Aorta (tissue), 5 donors: ENCODE measurements at regions not wholly inside any gene's neighbourhood (a gene's known extent, or its start where the extent isn't known, plus 50 kb on each side); places are given as distances from the start of the nearest gene placed in this dataset.
"Not testable (repeated sequence)": the region's sequence is repeated elsewhere in the genome, so short reads cannot be mapped to it uniquely, and the experiment has no call there.

Source experiments
- ATAC-seq: fragments of 200-7000 bp; cut with Tn5 transposase; one replicate; pipeline ENCODE4 v1.9.1; 2022; ENCODE audit warnings: moderate library complexity; ENCODE audit not compliant: low FRiP score
- DNase-seq, 2 donors: peaks; one replicate each; pipeline ENCODE4 v3.0.0-alpha.2; 2020
- H3K27ac ChIP-seq, 2 donors: one replicate each; pipeline ENCODE4 v1.5.1; 2013; ENCODE audit warnings: low read length in 2 of 2, mild to moderate bottlenecking in 2 of 2, moderate library complexity in 2 of 2, control low read depth in 1 of 2, inconsistent platforms in 1 of 2, low read depth in 1 of 2
- H3K27me3 ChIP-seq, 2 donors: one replicate each; pipeline ENCODE4 v1.6.1; 2013; ENCODE audit warnings: control low read depth in 1 of 2, low read length in 1 of 2, mild to moderate bottlenecking in 1 of 2, moderate library complexity in 1 of 2; ENCODE audit not compliant: insufficient read depth in 2 of 2, control insufficient read depth in 1 of 2
- H3K36me3 ChIP-seq, 2 donors: one replicate each; pipeline ENCODE4 v1.6.1; 2013; ENCODE audit warnings: control low read depth in 1 of 2, low read length in 1 of 2, mild to moderate bottlenecking in 1 of 2; ENCODE audit not compliant: insufficient read depth in 2 of 2, control insufficient read depth in 1 of 2
- H3K4me1 ChIP-seq, 2 donors: one replicate each; pipeline ENCODE4 v1.6.1; 2013; ENCODE audit warnings: low read length in 2 of 2, control low read depth in 1 of 2, mild to moderate bottlenecking in 1 of 2, moderate library complexity in 1 of 2; ENCODE audit not compliant: insufficient read depth in 2 of 2, control insufficient read depth in 1 of 2
- H3K4me3 ChIP-seq, 2 donors: one replicate each; pipeline ENCODE4 v1.5.1; 2013; ENCODE audit warnings: low read length in 2 of 2, control low read depth in 1 of 2, mild to moderate bottlenecking in 1 of 2
- H3K9me3 ChIP-seq: one replicate; pipeline ENCODE4 v1.6.1; 2013; ENCODE audit warnings: mild to moderate bottlenecking, low read length; ENCODE audit not compliant: control insufficient read depth
- WGBS, 2 donors: extraction: QIAGEN DNeasy Blood & Tissue Kit; methylation state at CpG; one replicate each; pipeline ENCODE4 v1.1.7; 2013; 5-methylcytosine and 5-hydroxymethylcytosine counted together
- intact Hi-C, 2 donors: fragments of 100-400 bp; cut with DNase I; formaldehyde crosslinking; loops; one replicate each; pipeline versions ENCODE4 v1.14.2 to v1.15.0; 2022
- donor health status: healthy with polysubstance abuse.
- donor health status: Bipolar disorder and iron deficiency.
- donor health status: DM: no; HTN: no; CAD: no.
- donor health status: DM: no; HTN: no; CAD: no.
- donor health status: DM: yes; HTN: yes; CAD: no.

DNA sequence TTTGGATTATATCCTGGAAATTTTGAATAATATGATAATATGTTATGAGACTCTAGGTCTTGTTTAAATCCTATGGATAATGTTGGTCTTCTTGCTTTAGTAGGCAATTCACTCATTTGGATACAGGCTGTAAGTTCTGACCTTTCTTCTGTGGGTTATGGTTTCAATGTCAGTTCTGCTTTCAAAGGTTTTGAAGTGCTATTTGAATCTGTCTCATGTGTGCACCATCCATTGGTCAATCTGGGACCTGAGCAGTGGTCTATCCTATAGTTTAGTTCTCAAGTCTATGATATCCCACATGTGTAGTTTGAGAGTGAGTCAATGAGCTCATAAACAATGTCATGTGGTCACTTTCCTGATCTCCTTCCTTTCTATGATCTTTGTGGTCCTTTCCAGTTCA, 94.4 kb downstream of the RMI1 start:
- H3K4me3 ChIP-seq, result no peak overlapping the region
- DNase-seq (no peak), ATAC-seq (no peak)
- H3K36me3 ChIP-seq, result no peaks in the 10 kb centered on the region
- no peak overlapping the region for H3K27ac ChIP-seq
- peaks cover 2% of the 10 kb centered on the region for H3K9me3 ChIP-seq
- H3K27me3 ChIP-seq, result no peaks in the 10 kb centered on the region
- H3K4me1 ChIP-seq, result no peaks in the 10 kb centered on the region
- intact Hi-C loops, result no loop called here

DNA sequence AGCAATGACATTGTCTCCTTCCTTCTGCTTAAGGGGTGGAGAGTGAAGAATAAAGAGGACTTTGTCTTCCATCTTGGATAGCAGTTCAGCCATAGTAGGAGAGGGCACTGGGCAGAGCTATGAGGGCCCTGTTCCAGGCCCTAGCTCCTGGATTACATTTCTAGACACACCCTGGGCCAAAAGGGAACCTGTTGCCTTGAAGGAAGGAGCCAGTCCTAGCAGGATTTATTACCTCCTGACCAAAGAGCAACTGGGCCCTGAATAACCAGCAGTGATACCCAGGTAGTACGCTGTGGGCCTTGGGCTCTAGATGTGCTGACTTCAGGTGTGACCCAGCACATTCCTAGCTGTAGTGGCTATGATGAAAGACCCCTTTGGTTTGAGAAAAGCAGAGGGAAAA, 95.8 kb downstream of the RMI1 start:
- ATAC-seq (no peak), DNase-seq (no peak)
- Histone ChIP-seq H3K4me1 (no peaks in the 10 kb centered on the region), H3K27me3 (no peaks in the 10 kb centered on the region), H3K27ac (no peak overlapping the region), H3K9me3 (peaks cover 2% of the 10 kb centered on the region), H3K36me3 (no peaks in the 10 kb centered on the region), H3K4me3 (no peak overlapping the region)
- WGBS, 2 donors, result 89 to 93% methylated on average over 1 of the region's 1 CpG
- intact Hi-C loops, result no loop called here

DNA sequence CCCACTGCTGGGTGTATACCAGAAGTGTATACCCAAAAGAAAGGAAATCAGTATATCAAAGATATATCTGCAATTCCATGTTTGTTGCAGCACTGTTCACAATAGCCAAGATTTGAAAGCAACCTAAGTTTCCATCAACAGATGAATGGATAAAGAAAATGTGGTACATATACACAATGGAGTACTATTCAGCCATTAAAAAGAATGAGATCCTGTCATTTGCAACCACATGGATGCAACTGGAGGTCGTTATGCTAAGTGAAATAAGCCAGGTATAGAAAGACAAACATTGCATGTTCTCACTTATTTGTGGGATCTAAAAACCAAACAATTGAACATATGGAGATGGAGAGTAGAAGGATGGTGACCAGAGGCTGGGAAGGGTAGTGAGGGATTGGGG, 97.2 kb downstream of the RMI1 start:
- H3K27ac ChIP-seq, H3K4me1 ChIP-seq, DNase-seq, H3K36me3 ChIP-seq, intact Hi-C loops, H3K27me3 ChIP-seq, H3K4me3 ChIP-seq, ATAC-seq, H3K9me3 ChIP-seq: not testable (repeated sequence)
- 69 to 79% methylated on average over 1 of the region's 1 CpG for WGBS, 2 donors

DNA sequence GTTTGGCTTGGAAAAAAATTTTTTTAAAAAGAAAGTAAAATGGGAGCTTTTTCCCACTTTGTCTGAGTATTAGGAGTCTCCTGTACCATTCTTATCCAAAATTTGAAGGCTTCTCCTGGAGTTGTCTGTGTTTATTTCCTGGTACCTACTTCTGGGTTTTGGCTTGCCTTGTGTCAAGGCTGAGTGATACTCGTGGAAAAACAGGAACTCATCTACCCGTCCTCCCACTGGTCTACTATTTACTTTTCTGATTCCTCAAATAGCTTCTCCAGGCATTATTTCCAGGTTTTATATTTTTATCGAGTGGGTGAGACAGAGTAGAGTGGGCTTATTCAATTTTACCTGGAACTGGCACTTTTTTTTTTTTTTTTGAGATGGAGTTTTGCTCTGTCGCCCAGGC, 99.4 kb downstream of the RMI1 start:
- intact Hi-C loops, result no loop called here
- no peaks in the 10 kb centered on the region for H3K4me1 ChIP-seq
- H3K4me3 ChIP-seq, result no peak overlapping the region
- peaks cover 2% of the 10 kb centered on the region for H3K9me3 ChIP-seq
- DNase-seq, result no peak
- no peak overlapping the region for H3K27ac ChIP-seq
- H3K27me3 ChIP-seq, result no peaks in the 10 kb centered on the region
- WGBS, 2 donors, result 40 to 44% methylated on average over 4 of the region's 4 CpGs
- no peaks in the 10 kb centered on the region for H3K36me3 ChIP-seq
- ATAC-seq, result no peak

DNA sequence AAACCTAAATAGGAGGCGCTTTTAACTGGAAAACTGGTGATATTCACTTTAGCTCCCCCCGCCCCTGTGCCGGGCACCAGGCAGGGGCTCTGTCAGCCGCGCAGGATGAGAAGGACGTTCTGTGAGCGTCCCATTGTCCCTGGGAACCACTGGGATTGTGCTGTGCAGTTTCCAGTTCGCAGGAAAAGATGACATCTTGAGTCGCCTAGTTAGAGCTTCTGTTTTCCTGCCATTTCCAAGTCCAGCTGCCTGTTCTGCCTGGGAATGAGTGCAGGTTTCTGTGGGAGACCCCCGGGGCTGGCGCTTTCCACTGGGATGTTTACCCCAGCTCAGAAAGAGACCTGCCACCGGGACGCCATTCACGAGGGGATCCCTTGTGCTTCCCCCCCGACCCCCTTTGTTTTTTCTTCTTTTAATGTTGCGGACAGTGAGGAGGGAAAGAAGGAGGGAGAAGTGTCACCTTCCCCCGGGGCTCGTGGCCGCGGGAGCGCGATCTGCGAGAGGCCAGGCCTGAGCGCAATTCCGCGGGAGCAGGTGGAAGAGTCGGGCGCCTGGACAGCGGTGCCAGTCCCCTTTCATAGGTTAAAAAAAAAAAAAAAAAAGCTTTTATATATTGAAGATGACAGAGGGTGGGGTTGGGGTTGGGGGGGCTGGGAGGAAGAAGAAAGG, 121.5 kb downstream of the RMI1 start:
- Histone ChIP-seq H3K27ac (no peak overlapping the region), H3K27me3 (peaks cover 0 to under 1% of the 10 kb centered on the region in 2 donors), H3K36me3 (no peaks in the 10 kb centered on the region), H3K9me3 (peaks cover under 1% of the 10 kb centered on the region), H3K4me3 (no peak overlapping the region), H3K4me1 (no peaks in the 10 kb centered on the region)
- 16 to 18% methylated on average over 29 of the region's 29 CpGs for WGBS, 2 donors
- no peak for ATAC-seq
- intact Hi-C loops, result no loop called here
- no peak for DNase-seq

DNA sequence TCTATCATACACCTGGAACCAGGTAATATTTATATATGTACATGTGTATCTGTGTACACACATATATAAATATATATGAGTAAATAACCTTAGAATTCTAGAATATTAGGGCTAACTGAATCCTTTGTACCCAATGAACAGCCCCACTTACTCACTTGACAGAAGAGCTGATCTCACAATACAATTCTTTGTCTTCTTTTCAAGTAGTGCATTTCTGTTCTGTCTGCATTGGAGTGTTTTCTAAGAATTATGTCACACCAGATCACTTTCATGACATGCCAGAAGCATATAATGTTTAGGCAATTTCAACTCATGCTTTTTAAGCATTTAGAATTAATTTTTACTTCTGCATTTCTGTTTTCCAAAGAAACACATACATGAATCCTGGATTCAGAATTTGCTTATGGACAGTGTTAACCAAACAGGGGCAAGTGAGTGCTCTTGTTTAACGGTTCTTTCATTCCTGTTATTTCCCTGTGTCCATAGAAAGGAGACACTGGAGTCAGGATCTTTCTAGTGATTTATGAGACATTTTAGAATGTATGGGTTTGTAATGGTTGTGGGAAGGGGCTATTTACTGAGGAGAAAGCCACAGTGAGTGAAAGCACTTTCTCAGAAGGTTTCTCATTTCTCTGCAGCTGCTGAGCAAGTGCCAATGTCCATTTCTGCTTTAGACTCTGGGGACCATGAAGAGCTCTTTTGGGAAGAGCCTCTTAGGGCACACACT, 123.2 kb downstream of the RMI1 start:
- Histone ChIP-seq H3K27ac (no peak overlapping the region), H3K4me1 (no peaks in the 10 kb centered on the region), H3K4me3 (no peak overlapping the region), H3K27me3 (peaks cover 0 to 2% of the 10 kb centered on the region in 2 donors), H3K9me3 (peaks cover 2% of the 10 kb centered on the region), H3K36me3 (no peaks in the 10 kb centered on the region)
- 26% methylated on average over 1 of the region's 1 CpG for WGBS, 2 donors
- ATAC-seq (no peak), DNase-seq (no peak)
- intact Hi-C loops, result no loop called here

DNA sequence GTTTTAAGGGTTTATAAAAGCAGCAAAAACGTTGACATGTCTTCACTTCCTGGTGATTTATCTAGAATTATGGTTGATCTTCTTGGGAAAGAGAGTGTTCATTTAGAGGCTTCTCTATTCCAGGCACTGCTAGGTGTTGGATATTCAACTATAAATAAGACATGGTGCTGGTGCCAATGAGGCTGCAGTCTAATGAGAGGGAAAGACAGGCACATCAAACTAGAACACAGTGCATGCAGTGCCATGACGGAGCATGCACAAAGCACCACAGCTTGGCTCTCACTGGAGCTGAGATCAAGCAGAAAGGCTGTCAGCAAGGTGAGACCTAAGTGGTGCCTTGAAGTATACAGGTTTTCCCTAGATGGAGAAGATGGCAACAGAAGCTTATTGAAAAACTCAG, 126.5 kb downstream of the RMI1 start:
- ATAC-seq (no peak), DNase-seq (no peak)
- Histone ChIP-seq H3K9me3 (peaks cover 2% of the 10 kb centered on the region), H3K27me3 (peaks cover 0 to 2% of the 10 kb centered on the region in 2 donors), H3K4me1 (no peaks in the 10 kb centered on the region), H3K27ac (no peak overlapping the region), H3K36me3 (no peaks in the 10 kb centered on the region), H3K4me3 (no peak overlapping the region)
- intact Hi-C loops, result no loop called here
- whole genome bisulfite sequencing, 2 donors, result 62 to 65% methylated on average over 2 of the region's 2 CpGs

DNA sequence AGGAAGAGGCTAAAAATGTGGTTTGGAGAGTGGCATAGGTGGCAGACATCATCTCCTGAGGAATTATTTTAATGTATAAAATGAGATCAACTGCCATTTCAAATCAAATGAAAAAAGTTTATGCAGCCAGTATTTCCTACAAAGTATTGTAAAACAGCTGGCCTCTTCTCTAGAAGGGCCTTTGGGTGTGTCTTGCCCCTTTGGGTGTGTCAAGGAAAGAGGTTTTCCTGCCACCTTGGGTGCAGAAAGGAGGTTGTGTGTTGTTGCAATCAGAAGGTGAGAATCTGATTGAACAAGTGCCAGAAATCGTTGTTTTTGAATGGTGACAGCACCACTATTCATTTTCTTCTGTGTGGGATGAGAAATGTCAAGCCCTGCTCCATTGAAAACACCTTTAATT, 127.4 kb downstream of the RMI1 start:
- Histone ChIP-seq H3K4me3 (no peak overlapping the region), H3K27ac (no peak overlapping the region), H3K27me3 (peaks cover 0 to 2% of the 10 kb centered on the region in 2 donors), H3K9me3 (peaks cover 2% of the 10 kb centered on the region), H3K4me1 (no peaks in the 10 kb centered on the region), H3K36me3 (no peaks in the 10 kb centered on the region)
- WGBS, 2 donors, result 56 to 57% methylated on average over 1 of the region's 1 CpG
- no peak for DNase-seq
- no peak for ATAC-seq
- intact Hi-C loops, result no loop called here

DNA sequence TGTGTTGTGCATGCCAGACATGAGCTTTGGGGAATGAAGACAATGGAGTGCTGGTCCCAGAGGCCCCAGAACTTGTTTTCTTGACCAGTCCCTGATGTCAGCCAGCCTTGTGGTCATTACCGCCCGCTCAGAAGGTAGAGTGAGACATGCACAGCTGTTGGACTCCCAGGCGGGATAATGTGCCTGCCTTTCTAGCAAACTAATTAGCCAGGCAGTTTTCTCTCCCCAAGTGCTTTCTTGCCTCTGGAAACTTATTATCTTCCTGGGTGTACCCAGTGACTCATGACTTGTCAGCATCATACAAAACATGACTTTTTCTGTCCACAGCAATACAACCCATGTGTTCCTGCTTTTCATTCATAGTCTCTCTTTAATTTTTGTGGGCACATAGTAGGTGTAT, 131.1 kb downstream of the RMI1 start:
- ATAC-seq, result no peak
- Histone ChIP-seq H3K4me3 (no peak overlapping the region), H3K9me3 (peaks cover 2% of the 10 kb centered on the region), H3K36me3 (no peaks in the 10 kb centered on the region), H3K27ac (no peak overlapping the region), H3K4me1 (no peaks in the 10 kb centered on the region), H3K27me3 (peaks cover 0 to 2% of the 10 kb centered on the region in 2 donors)
- intact Hi-C loops, result no loop called here
- DNase-seq, result no peak
- WGBS, 2 donors, result 87 to 89% methylated on average over 3 of the region's 3 CpGs
